GM21360 (cell line): ENCODE measurements at regions not wholly inside any gene's neighbourhood (a gene's known extent, or its start where the extent isn't known, plus 50 kb on each side); places are given as distances from the start of the nearest gene placed in this dataset.

ENCODE experiments used
- ATAC-seq: cut with Tn5 transposase; IDR thresholded peaks from one replicate; pipeline ENCODE4 v1.9.1; 2021; ENCODE audit warnings: mild to moderate bottlenecking, moderate library complexity; ENCODE audit not compliant: unreplicated experiment

GRCh38 chr1:239025223-239025622 lies 361.1 kb upstream of the CHRM3 start:
- no peak for ATAC-seq

- no peak for ATAC-seq
Measured at GRCh38 chr1:239023732-239024360, 362.5 kb upstream of the CHRM3 start.

- no peak for ATAC-seq
Measured at GRCh38 chr1:239016337-239016736, 370.0 kb upstream of the CHRM3 start.

- no peak for ATAC-seq
Measured at GRCh38 chr1:239011382-239011781, 375.0 kb upstream of the CHRM3 start.

GRCh38 chr1:239008568-239008967 lies 377.8 kb upstream of the CHRM3 start:
- no peak for ATAC-seq

- no peak for ATAC-seq
Measured at GRCh38 chr1:239006276-239006675, 380.1 kb upstream of the CHRM3 start.

GRCh38 chr1:238999944-239000343 lies 386.4 kb upstream of the CHRM3 start:
- ATAC-seq = no peak

GRCh38 chr1:238998577-238998976 lies 387.8 kb upstream of the CHRM3 start:
- ATAC-seq = no peak

- no peak for ATAC-seq
Measured at GRCh38 chr1:238991765-238992495, 394.4 kb upstream of the CHRM3 start.

GRCh38 chr1:238985312-238985711 lies 401.1 kb upstream of the CHRM3 start:
- no peak for ATAC-seq

- no peak for ATAC-seq
Measured at GRCh38 chr1:238982736-238983135, 403.6 kb upstream of the CHRM3 start.

GRCh38 chr1:238981317-238981933 lies 404.9 kb upstream of the CHRM3 start:
- ATAC-seq = no peak

- ATAC-seq = no peak
Measured at GRCh38 chr1:238980053-238980452, 406.3 kb upstream of the CHRM3 start.

- ATAC-seq = no peak
Measured at GRCh38 chr1:238964631-238965030, 421.7 kb upstream of the CHRM3 start.

GRCh38 chr1:238962941-238963340 lies 423.4 kb upstream of the CHRM3 start:
- no peak for ATAC-seq

- no peak for ATAC-seq
Measured at GRCh38 chr1:238961790-238962189, 424.6 kb upstream of the CHRM3 start.

GRCh38 chr1:238960071-238960470 lies 426.3 kb upstream of the CHRM3 start:
- no peak for ATAC-seq

GRCh38 chr1:238955934-238956333 lies 430.4 kb upstream of the CHRM3 start:
- ATAC-seq = no peak

- no peak for ATAC-seq
Measured at GRCh38 chr1:238954865-238955264, 431.5 kb upstream of the CHRM3 start.

GRCh38 chr1:238953448-238954010 lies 432.8 kb upstream of the CHRM3 start:
- ATAC-seq = no peak

GRCh38 chr1:238951809-238952208 lies 434.6 kb upstream of the CHRM3 start:
- no peak for ATAC-seq

GRCh38 chr1:238950784-238951183 lies 435.6 kb upstream of the CHRM3 start:
- ATAC-seq = peak; percentile 62
